Neural cell (in vitro differentiated cells): ENCODE measurements at regions not wholly inside any gene's neighbourhood (a gene's known extent, or its start where the extent isn't known, plus 50 kb on each side); places are given as distances from the start of the nearest gene placed in this dataset.
A peak's percentile ranks its signal among the peaks of the same experiment; 100 is the strongest.

ENCODE experiments used
- H2AFZ ChIP-seq: fragments of 200-600, 300-800 bp; sonication (generic), shearing (Covaris generic); 2 replicates; pipeline ENCODE4 v1.6.0; 2014; ENCODE audit warnings: low read depth, mild to moderate bottlenecking, antibody characterized with exemption, low read length, moderate library complexity
- H3F3A ChIP-seq: fragments of 200-600 bp; shearing (Covaris generic); 2 replicates; pipeline ENCODE4 v1.6.1; 2016; ENCODE audit warnings: mild to moderate bottlenecking, moderate library complexity, mixed read lengths, antibody characterized with exemption, low read length; ENCODE audit not compliant: insufficient read depth, poor library complexity, severe bottlenecking
- H3K27ac ChIP-seq: fragments of 200-600, 300-800 bp; sonication (generic), shearing (Covaris generic); 2 replicates; pipeline ENCODE4 v1.5.1; 2014; ENCODE audit warnings: mild to moderate bottlenecking, low read length, moderate library complexity
- H3K27me3 ChIP-seq: fragments of 300-800, 200-600 bp; sonication (generic), shearing (Covaris generic); 2 replicates; pipeline ENCODE4 v1.6.0; 2014; ENCODE audit warnings: mild to moderate bottlenecking, low read depth, low read length, moderate library complexity; ENCODE audit not compliant: insufficient read depth
- H3K36me3 ChIP-seq: fragments of 300-800, 200-600 bp; sonication (generic), shearing (Covaris generic); 2 replicates; pipeline ENCODE4 v1.5.1; 2014; ENCODE audit warnings: mild to moderate bottlenecking, antibody characterized with exemption, low read length, moderate library complexity; ENCODE audit not compliant: insufficient read depth
- H3K4me2 ChIP-seq: fragments of 300-800, 200-600 bp; sonication (generic), shearing (Covaris generic); 2 replicates; pipeline ENCODE4 v1.6.0; 2014; ENCODE audit warnings: mild to moderate bottlenecking, low read length
- H3K4me3 ChIP-seq: fragments of 300-800, 200-600 bp; sonication (generic), shearing (Covaris generic); 2 replicates; pipeline ENCODE4 v1.5.1; 2014; ENCODE audit warnings: mild to moderate bottlenecking, low read length, moderate library complexity
- H3K79me2 ChIP-seq: fragments of 200-600 bp; shearing (Covaris generic); replicated peaks from 2 replicates; pipeline ENCODE4 v1.6.0; 2014; ENCODE audit warnings: mild to moderate bottlenecking, low read length, moderate library complexity; ENCODE audit not compliant: insufficient read depth
- H3K9ac ChIP-seq: fragments of 300-800, 200-600 bp; sonication (generic), shearing (Covaris generic); 2 replicates; pipeline ENCODE4 v1.6.1; 2016; ENCODE audit warnings: mild to moderate bottlenecking, low read length, mixed read lengths
- H3K9me2 ChIP-seq: fragments of 200-600 bp; shearing (Covaris generic); 2 replicates; pipeline ENCODE4 v1.6.1; 2016; ENCODE audit warnings: mild to moderate bottlenecking, low read length, mixed read lengths; ENCODE audit not compliant: insufficient read depth
- H3K9me3 ChIP-seq: fragments of 200-600, 300-800 bp; sonication (generic), shearing (Covaris generic); 2 replicates; pipeline ENCODE4 v1.6.1; 2016; ENCODE audit warnings: mild to moderate bottlenecking, mixed run types, low read length, moderate library complexity, mixed read lengths
- H4K20me1 ChIP-seq: fragments of 200-600 bp; shearing (Covaris generic); 2 replicates; pipeline ENCODE4 v1.6.1; 2016; ENCODE audit warnings: mild to moderate bottlenecking, mixed run types; ENCODE audit not compliant: insufficient read depth
- EP300 ChIP-seq: fragments of 450-650 bp; conservative IDR thresholded peaks from 2 replicates; pipeline ENCODE4 v1.6.1; 2014; ENCODE audit warnings: antibody characterized with exemption, mild to moderate bottlenecking, moderate library complexity; ENCODE audit not compliant: poor library complexity, severe bottlenecking
- EZH2 ChIP-seq: fragments of 200-600, 300-800 bp; shearing (Covaris generic), sonication (generic); IDR thresholded peaks from 2 replicates; pipeline ENCODE4 v1.6.1; 2014; ENCODE audit warnings: antibody characterized with exemption, low read length, borderline replicate concordance, mild to moderate bottlenecking; ENCODE audit not compliant: insufficient read depth, poor library complexity, severe bottlenecking
- POLR2AphosphoS5 ChIP-seq: IDR thresholded peaks from 2 replicates; pipeline ENCODE4 v1.6.1; 2012
- RAD21 ChIP-seq: fragments of 450-650 bp; conservative IDR thresholded peaks from 2 replicates; pipeline ENCODE4 v1.6.1; 2014; ENCODE audit warnings: antibody characterized with exemption, mild to moderate bottlenecking, moderate library complexity
- SMC3 ChIP-seq: fragments of 450-650 bp; conservative IDR thresholded peaks from 2 replicates; pipeline ENCODE4 v1.6.1; 2014; ENCODE audit warnings: antibody characterized with exemption, mild to moderate bottlenecking, moderate library complexity; ENCODE audit not compliant: poor library complexity
- TAF1 ChIP-seq: IDR thresholded peaks from 2 replicates; pipeline ENCODE4 v1.6.1; 2012; ENCODE audit warnings: low read depth
- TF ChIP-seq, protein P1 (sequence below): IDR thresholded peaks from 2 replicates; pipeline ENCODE4 v1.6.1; 2012; ENCODE audit warnings: borderline replicate concordance
- TF ChIP-seq, protein P2 (sequence below): fragments of 450-650 bp; IDR thresholded peaks from 2 replicates; pipeline ENCODE4 v1.5.1; 2014; ENCODE audit warnings: antibody characterized with exemption, mild to moderate bottlenecking, moderate library complexity; ENCODE audit not compliant: poor library complexity, severe bottlenecking

DNA sequence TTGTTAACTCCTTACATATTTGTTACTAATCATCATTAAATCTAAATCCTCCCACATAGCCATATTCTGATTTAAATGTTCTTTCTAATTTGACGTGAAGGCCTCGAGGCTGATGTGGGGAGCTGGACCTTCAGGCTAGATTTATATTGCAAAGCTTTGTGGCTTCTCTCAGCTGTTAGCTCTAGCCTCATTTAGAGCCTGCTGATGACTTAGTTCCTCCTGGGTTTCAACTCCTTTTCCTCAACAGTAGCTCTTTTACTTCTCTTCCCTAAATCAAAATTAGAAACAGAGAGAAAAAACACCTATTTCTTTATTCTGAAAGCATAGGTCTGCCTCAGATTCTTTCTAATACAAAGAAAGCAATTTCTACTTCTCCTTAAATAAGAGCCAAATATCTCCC is 477.5 kb upstream of the CCDC196 start:
- Histone ChIP-seq H2AFZ (no peak overlapping the region), H3F3A (no peaks in the 10 kb centered on the region), H3K9me2 (no peaks in the 10 kb centered on the region), H3K36me3 (no peaks in the 10 kb centered on the region), H3K27ac (no peak overlapping the region), H3K9me3 (peaks cover 5% of the 10 kb centered on the region), H3K4me2 (no peak overlapping the region), H3K4me3 (no peak overlapping the region), H4K20me1 (no peaks in the 10 kb centered on the region), H3K27me3 (no peaks in the 10 kb centered on the region), H3K9ac (no peak overlapping the region), H3K79me2 (no peaks in the 10 kb centered on the region)
- TF ChIP-seq, protein P1, sequence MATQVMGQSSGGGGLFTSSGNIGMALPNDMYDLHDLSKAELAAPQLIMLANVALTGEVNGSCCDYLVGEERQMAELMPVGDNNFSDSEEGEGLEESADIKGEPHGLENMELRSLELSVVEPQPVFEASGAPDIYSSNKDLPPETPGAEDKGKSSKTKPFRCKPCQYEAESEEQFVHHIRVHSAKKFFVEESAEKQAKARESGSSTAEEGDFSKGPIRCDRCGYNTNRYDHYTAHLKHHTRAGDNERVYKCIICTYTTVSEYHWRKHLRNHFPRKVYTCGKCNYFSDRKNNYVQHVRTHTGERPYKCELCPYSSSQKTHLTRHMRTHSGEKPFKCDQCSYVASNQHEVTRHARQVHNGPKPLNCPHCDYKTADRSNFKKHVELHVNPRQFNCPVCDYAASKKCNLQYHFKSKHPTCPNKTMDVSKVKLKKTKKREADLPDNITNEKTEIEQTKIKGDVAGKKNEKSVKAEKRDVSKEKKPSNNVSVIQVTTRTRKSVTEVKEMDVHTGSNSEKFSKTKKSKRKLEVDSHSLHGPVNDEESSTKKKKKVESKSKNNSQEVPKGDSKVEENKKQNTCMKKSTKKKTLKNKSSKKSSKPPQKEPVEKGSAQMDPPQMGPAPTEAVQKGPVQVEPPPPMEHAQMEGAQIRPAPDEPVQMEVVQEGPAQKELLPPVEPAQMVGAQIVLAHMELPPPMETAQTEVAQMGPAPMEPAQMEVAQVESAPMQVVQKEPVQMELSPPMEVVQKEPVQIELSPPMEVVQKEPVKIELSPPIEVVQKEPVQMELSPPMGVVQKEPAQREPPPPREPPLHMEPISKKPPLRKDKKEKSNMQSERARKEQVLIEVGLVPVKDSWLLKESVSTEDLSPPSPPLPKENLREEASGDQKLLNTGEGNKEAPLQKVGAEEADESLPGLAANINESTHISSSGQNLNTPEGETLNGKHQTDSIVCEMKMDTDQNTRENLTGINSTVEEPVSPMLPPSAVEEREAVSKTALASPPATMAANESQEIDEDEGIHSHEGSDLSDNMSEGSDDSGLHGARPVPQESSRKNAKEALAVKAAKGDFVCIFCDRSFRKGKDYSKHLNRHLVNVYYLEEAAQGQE, result no peak
- TF ChIP-seq EZH2 (no peak), SMC3 (no peak)

DNA sequence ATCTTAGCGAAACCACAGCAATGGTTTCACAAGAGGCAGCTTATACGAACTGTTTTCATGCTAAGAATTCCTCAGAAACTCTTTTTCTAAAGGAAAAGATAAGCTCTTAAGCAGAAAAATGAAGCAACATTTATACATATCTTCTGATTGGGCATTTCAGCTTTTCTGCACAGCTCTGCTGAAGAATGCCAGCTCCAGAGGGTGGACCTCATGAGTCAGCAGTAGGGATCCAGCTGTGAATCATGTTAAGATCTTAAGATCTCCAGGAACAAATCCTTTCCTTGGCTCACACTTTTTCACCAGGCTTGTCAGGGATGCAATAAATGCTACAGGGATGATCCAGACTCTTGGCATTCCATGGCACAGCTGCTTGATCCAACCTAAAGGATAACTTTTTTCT is 477.1 kb upstream of the CCDC196 start:
- Histone ChIP-seq H3K79me2 (no peaks in the 10 kb centered on the region), H3F3A (no peaks in the 10 kb centered on the region), H3K4me2 (no peak overlapping the region), H3K27me3 (no peaks in the 10 kb centered on the region), H2AFZ (no peak overlapping the region), H3K4me3 (no peak overlapping the region), H3K36me3 (no peaks in the 10 kb centered on the region), H3K9ac (no peak overlapping the region), H3K27ac (no peak overlapping the region), H3K9me3 (peaks cover 5% of the 10 kb centered on the region), H4K20me1 (no peaks in the 10 kb centered on the region), H3K9me2 (no peaks in the 10 kb centered on the region)
- TF ChIP-seq RAD21, result no peak
- no peak for TF ChIP-seq SMC3
- TF ChIP-seq EZH2, result no peak
- TF ChIP-seq, protein P1, result peak; percentile 21
- TF ChIP-seq TAF1, result no peak
- TF ChIP-seq EP300, result no peak
- TF ChIP-seq, protein P2, sequence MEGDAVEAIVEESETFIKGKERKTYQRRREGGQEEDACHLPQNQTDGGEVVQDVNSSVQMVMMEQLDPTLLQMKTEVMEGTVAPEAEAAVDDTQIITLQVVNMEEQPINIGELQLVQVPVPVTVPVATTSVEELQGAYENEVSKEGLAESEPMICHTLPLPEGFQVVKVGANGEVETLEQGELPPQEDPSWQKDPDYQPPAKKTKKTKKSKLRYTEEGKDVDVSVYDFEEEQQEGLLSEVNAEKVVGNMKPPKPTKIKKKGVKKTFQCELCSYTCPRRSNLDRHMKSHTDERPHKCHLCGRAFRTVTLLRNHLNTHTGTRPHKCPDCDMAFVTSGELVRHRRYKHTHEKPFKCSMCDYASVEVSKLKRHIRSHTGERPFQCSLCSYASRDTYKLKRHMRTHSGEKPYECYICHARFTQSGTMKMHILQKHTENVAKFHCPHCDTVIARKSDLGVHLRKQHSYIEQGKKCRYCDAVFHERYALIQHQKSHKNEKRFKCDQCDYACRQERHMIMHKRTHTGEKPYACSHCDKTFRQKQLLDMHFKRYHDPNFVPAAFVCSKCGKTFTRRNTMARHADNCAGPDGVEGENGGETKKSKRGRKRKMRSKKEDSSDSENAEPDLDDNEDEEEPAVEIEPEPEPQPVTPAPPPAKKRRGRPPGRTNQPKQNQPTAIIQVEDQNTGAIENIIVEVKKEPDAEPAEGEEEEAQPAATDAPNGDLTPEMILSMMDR, result no peak
- TF ChIP-seq POLR2AphosphoS5, result no peak
